ENCODE measurements at regions not wholly inside any gene's neighbourhood (a gene's known extent, or its start where the extent isn't known, plus 50 kb on each side); places are given as distances from the start of the nearest gene placed in this dataset.

- Histone ChIP-seq H4K20me1 (ENCODE audit: insufficient read depth) (no peaks in the 10 kb centered on the region), H3K9me2 (ENCODE audit: insufficient read depth) (no peaks in the 10 kb centered on the region), H3K9me3 (ENCODE audit: insufficient read depth, low read depth) (no peaks in the 10 kb centered on the region), H2AFZ (no peak overlapping the region), H3F3A (ENCODE audit: insufficient read depth, low read depth) (no peaks in the 10 kb centered on the region), H3K4me1 (replicated peaks; ENCODE audit: insufficient read depth) (no peaks in the 10 kb centered on the region), H3K27ac (no peak overlapping the region), H3K27me3 (ENCODE audit: insufficient read depth, low read depth) (no peaks in the 10 kb centered on the region), H3K36me3 (ENCODE audit: low read depth) (no peaks in the 10 kb centered on the region), H3K4me2 (no peak overlapping the region), H3K4me3 (no peak overlapping the region), H3K79me2 (ENCODE audit: low read depth) (no peaks in the 10 kb centered on the region)
- no peak for DNase-seq
- intact Hi-C loops (cut with micrococcal nuclease; ENCODE audit: unreplicated experiment): no loop called here
- CTCF ChIA-PET: interaction anchor here (0.5 kb wide), 1 partner anchor 70 kb away, joined by 6 read pairs; no protein-coding TSS in a partner anchor
- BruUV-seq (replicated peaks): no TSS peak
- POLR2A ChIA-PET (ENCODE audit: unreplicated experiment): no interaction called here
- no peak for TF ChIP-seq EZH2 (IDR thresholded peaks at IDR 0.05; ENCODE audit: low read depth)
- no peak for TF ChIP-seq CTCF (conservative IDR thresholded peaks at IDR 0.05)
These were observed 473.9 kb downstream of the TRHDE start for GRCh38 chr12:72746048-72746447.

- Histone ChIP-seq H3K27me3 (ENCODE audit: insufficient read depth, low read depth) (no peaks in the 10 kb centered on the region), H3K36me3 (ENCODE audit: low read depth) (no peaks in the 10 kb centered on the region), H3F3A (ENCODE audit: insufficient read depth, low read depth) (no peaks in the 10 kb centered on the region), H3K9me2 (ENCODE audit: insufficient read depth) (no peaks in the 10 kb centered on the region), H3K27ac (no peak overlapping the region), H3K4me1 (replicated peaks; ENCODE audit: insufficient read depth) (no peaks in the 10 kb centered on the region), H3K4me3 (no peak overlapping the region), H3K4me2 (no peak overlapping the region), H3K9me3 (ENCODE audit: insufficient read depth, low read depth) (no peaks in the 10 kb centered on the region), H3K79me2 (ENCODE audit: low read depth) (no peaks in the 10 kb centered on the region), H2AFZ (no peak overlapping the region), H4K20me1 (ENCODE audit: insufficient read depth) (no peaks in the 10 kb centered on the region)
- POLR2A ChIA-PET (ENCODE audit: unreplicated experiment): no interaction called here
- intact Hi-C loops (cut with micrococcal nuclease; ENCODE audit: unreplicated experiment): no loop called here
- TF ChIP-seq CTCF (conservative IDR thresholded peaks at IDR 0.05) (no peak), EZH2 (IDR thresholded peaks at IDR 0.05; ENCODE audit: low read depth) (no peak)
- DNase-seq: no peak
- CTCF ChIA-PET: no interaction called here
- no TSS peak for BruUV-seq (replicated peaks)
These were observed 475.1 kb downstream of the TRHDE start for GRCh38 chr12:72747111-72747849.

- POLR2A ChIA-PET (ENCODE audit: unreplicated experiment): no interaction called here
- H3K4me3 ChIP-seq: no peak overlapping the region
- H4K20me1 ChIP-seq (ENCODE audit: insufficient read depth): no peaks in the 10 kb centered on the region
- H3K79me2 ChIP-seq (ENCODE audit: low read depth): no peaks in the 10 kb centered on the region
- no peaks in the 10 kb centered on the region for H3K4me1 ChIP-seq (replicated peaks; ENCODE audit: insufficient read depth)
- intact Hi-C loops (cut with micrococcal nuclease; ENCODE audit: unreplicated experiment): no loop called here
- BruUV-seq (replicated peaks): no TSS peak
- no peaks in the 10 kb centered on the region for H3K36me3 ChIP-seq (ENCODE audit: low read depth)
- H3K4me2 ChIP-seq: no peak overlapping the region
- no peaks in the 10 kb centered on the region for H3K27me3 ChIP-seq (ENCODE audit: insufficient read depth, low read depth)
- TF ChIP-seq CTCF (conservative IDR thresholded peaks at IDR 0.05): no peak
- no peak for TF ChIP-seq EZH2 (IDR thresholded peaks at IDR 0.05; ENCODE audit: low read depth)
- H2AFZ ChIP-seq: no peak overlapping the region
- DNase-seq: no peak
- no peaks in the 10 kb centered on the region for H3K9me2 ChIP-seq (ENCODE audit: insufficient read depth)
- no peaks in the 10 kb centered on the region for H3F3A ChIP-seq (ENCODE audit: insufficient read depth, low read depth)
- CTCF ChIA-PET: no interaction called here
- no peaks in the 10 kb centered on the region for H3K9me3 ChIP-seq (ENCODE audit: insufficient read depth, low read depth)
- H3K27ac ChIP-seq: no peak overlapping the region
These were observed 476.8 kb downstream of the TRHDE start for GRCh38 chr12:72748971-72749370.
